Adrenal gland (tissue), 9 donors: ENCODE measurements at regions not wholly inside any gene's neighbourhood (a gene's known extent, or its start where the extent isn't known, plus 50 kb on each side); places are given as distances from the start of the nearest gene placed in this dataset.
A peak's percentile ranks its signal among the peaks of the same experiment; 100 is the strongest.
"Not testable (repeated sequence)": the region's sequence is repeated elsewhere in the genome, so short reads cannot be mapped to it uniquely, and the experiment has no call there.

ENCODE experiments used
- DNase-seq, 7 donors: peaks; one replicate each; pipeline ENCODE4 v3.0.0-alpha.2; 2019 to 2020
- H3K27ac ChIP-seq, 5 donors: fragments of 200-600 bp; sonication (generic) in 4 of 5; 1 replicate in 3 of 5; 2 replicates in 2 of 5; pipeline versions ENCODE4 v1.5.1 to v1.8.0; 2016 to 2020; ENCODE audit warnings: mild to moderate bottlenecking in 1 of 5
- H3K27me3 ChIP-seq: fragments of 200-600 bp; 2 replicates; pipeline ENCODE4 v1.8.0; 2021
- H3K36me3 ChIP-seq, 2 donors: fragments of 200-600 bp; replicated peaks in 1 of 2; 1 replicate in 1 of 2; 2 replicates in 1 of 2; pipeline versions ENCODE4 v1.5.1 to v1.8.0; 2018 to 2022
- H3K4me1 ChIP-seq, 2 donors: fragments of 200-600 bp; replicated peaks in 1 of 2; 1 replicate in 1 of 2; 2 replicates in 1 of 2; pipeline versions ENCODE4 v1.5.1 to v1.8.0; 2018 to 2021
- H3K4me3 ChIP-seq, 4 donors: fragments of 200-600 bp; sonication (generic) in 3 of 4; one replicate each; pipeline ENCODE4 v1.5.1; 2016 to 2018
- H3K9me3 ChIP-seq, 3 donors: fragments of 200-600 bp; sonication (generic) in 1 of 3; replicated peaks in 1 of 3; 1 replicate in 2 of 3; 2 replicates in 1 of 3; pipeline versions ENCODE4 v1.5.1 to v1.8.0; 2016 to 2021
- CTCF ChIP-seq, 6 experiments: fragments of 450-650 bp in 4 of 6; fragments of 200-600 bp in 2 of 6; sonication (generic) in 1 of 6; IDR thresholded peaks; 1 replicate in 5 of 6; 2 replicates in 1 of 6; pipeline versions ENCODE4 v1.5.1 to v1.8.0; 2016 to 2021; ENCODE audit warnings: antibody characterized with exemption in 6 of 6, mild to moderate bottlenecking in 2 of 6, moderate library complexity in 1 of 6
- POLR2A ChIP-seq, 2 donors: fragments of 450-650 bp; IDR thresholded peaks; one replicate each; pipeline ENCODE4 v1.6.1; 2017; ENCODE audit warnings: antibody characterized with exemption in 2 of 2, mild to moderate bottlenecking in 2 of 2, moderate library complexity in 1 of 2
- WGBS, 4 donors: extraction: QIAGEN DNeasy Blood & Tissue Kit in 2 of 4; methylation state at CpG; one replicate each; pipeline versions ENCODE4 v1.1.5 to v1.1.7; 2013 to 2017; 5-methylcytosine and 5-hydroxymethylcytosine counted together
- intact Hi-C, 2 donors: fragments of 100-400 bp; cut with DNase I; formaldehyde crosslinking; loops; one replicate each; pipeline versions ENCODE4 v1.14.1 to v1.15.0; 2022 to 2023
- donor health status: healthy with polysubstance abuse.
- donor health status: Bipolar disorder and iron deficiency.
- donor health status: DM: yes; HTN: yes; CAD: no.
- donor health status: DM: no; HTN: no; CAD: no.
- donor health status: DM: no; HTN: no; CAD: no.

- H3K27ac ChIP-seq, result peak overlapping the region in 3 of 5 donors; percentile 27 to 75 (median 41)
- WGBS, 4 donors, result 42 to 67% (median 52%) methylated on average over 5 of the region's 5 CpGs
Measured at GRCh38 chr10:83764666-83765065, 374.6 kb upstream of the GHITM start.

GRCh38 chr10:83765731-83766130 is 373.6 kb upstream of the GHITM start:
- H3K4me3 ChIP-seq, result no peak overlapping the region
- DNase-seq, result no peak
- intact Hi-C loops, result no loop called here
- no peaks in the 10 kb centered on the region for H3K36me3 ChIP-seq
- TF ChIP-seq POLR2A (IDR thresholded peaks at IDR 0.05), result no peak
- TF ChIP-seq CTCF (IDR thresholded peaks at IDR 0.05), result no peak
- no peaks in the 10 kb centered on the region for H3K4me1 ChIP-seq
- H3K27ac ChIP-seq, result peak overlapping the region in 1 of 5 donors; percentile 75
- no peaks in the 10 kb centered on the region for H3K9me3 ChIP-seq
- H3K27me3 ChIP-seq, result no peaks in the 10 kb centered on the region
- 43 to 52% (median 46%) methylated on average over 2 of the region's 2 CpGs for WGBS, 4 donors

More at GRCh38 chr10:83764666-83765065, 374.6 kb upstream of the GHITM start:
- Histone ChIP-seq H3K27me3 (no peaks in the 10 kb centered on the region), H3K4me1 (no peaks in the 10 kb centered on the region), H3K4me3 (peak overlapping the region in 1 of 4 donors; percentile 24), H3K9me3 (peaks cover 0 to 4% (median 0%) of the 10 kb centered on the region in 3 donors), H3K36me3 (no peaks in the 10 kb centered on the region)
- intact Hi-C loops, result no loop called here
- DNase-seq, result peak; percentile 40 to 83 (median 61)
- no peak for TF ChIP-seq CTCF (IDR thresholded peaks at IDR 0.05)
- no peak for TF ChIP-seq POLR2A (IDR thresholded peaks at IDR 0.05)

- no peaks in the 10 kb centered on the region for H3K4me1 ChIP-seq
- no peak overlapping the region for H3K27ac ChIP-seq
- no peak for TF ChIP-seq POLR2A (IDR thresholded peaks at IDR 0.05)
- TF ChIP-seq CTCF (IDR thresholded peaks at IDR 0.05), result no peak
- intact Hi-C loops, result no loop called here
- H3K27me3 ChIP-seq, result no peaks in the 10 kb centered on the region
- no peak for DNase-seq
- WGBS, 4 donors, result 81 to 86% (median 83%) methylated on average over 5 of the region's 5 CpGs
- H3K9me3 ChIP-seq, result no peaks in the 10 kb centered on the region
- H3K4me3 ChIP-seq, result no peak overlapping the region
- H3K36me3 ChIP-seq, result no peaks in the 10 kb centered on the region
Measured at GRCh38 chr10:83769281-83769820, 370.0 kb upstream of the GHITM start.

- DNase-seq, H3K9me3 ChIP-seq, H3K36me3 ChIP-seq, H3K27ac ChIP-seq, intact Hi-C loops, H3K4me3 ChIP-seq, H3K4me1 ChIP-seq, H3K27me3 ChIP-seq: not testable (repeated sequence)
- WGBS, 4 donors, result 88 to 95% (median 93%) methylated on average over 18 to 25 of the region's 25 CpGs
Measured at GRCh38 chr10:83786701-83787100, 352.6 kb upstream of the GHITM start.

- Histone ChIP-seq H3K27me3 (no peaks in the 10 kb centered on the region), H3K9me3 (no peaks in the 10 kb centered on the region), H3K4me1 (no peaks in the 10 kb centered on the region), H3K4me3 (no peak overlapping the region), H3K36me3 (no peaks in the 10 kb centered on the region), H3K27ac (no peak overlapping the region)
- intact Hi-C loops, result no loop called here
- no peak for DNase-seq
- TF ChIP-seq CTCF (IDR thresholded peaks at IDR 0.05), result no peak
- no peak for TF ChIP-seq POLR2A (IDR thresholded peaks at IDR 0.05)
Measured at GRCh38 chr10:83801983-83802382, 337.3 kb upstream of the GHITM start.
